HCT116 (cell line): ENCODE measurements at regions not wholly inside any gene's neighbourhood (a gene's known extent, or its start where the extent isn't known, plus 50 kb on each side); places are given as distances from the start of the nearest gene placed in this dataset.

Experiments used
- ATAC-seq: fragments of 200-7000 bp; cut with Tn5 transposase; 2 replicates; pipeline ENCODE4 v1.9.1; 2020; ENCODE audit warnings: mild to moderate bottlenecking, moderate library complexity
- BruUV-seq: library from RNA; stranded (reverse); fragments of 400-500 nt; replicated peaks from 2 replicates; lab custom pipeline; 2021; lab: Mats Ljungman, UMichigan
- CTCF ChIA-PET: fragments of 300-600 bp; sonication (Branson Sonifier 250); formaldehyde crosslinking; loops from one replicate; lab custom pipeline; 2021; ENCODE audit warnings: antibody characterized with exemption; lab: Charles Lee
- POLR2A ChIA-PET: fragments of 300-600, 350-600 bp; sonication (Branson Sonifier 250); formaldehyde crosslinking; loops from one replicate; lab custom pipeline; 2021; ENCODE audit warnings: antibody characterized with exemption; lab: Charles Lee
- RAD21 ChIA-PET, 2 experiments: fragments of 300-600 bp; sonication (Branson Sonifier 250); formaldehyde crosslinking; loops; one replicate each; lab custom pipeline; 2023; ENCODE audit warnings: low total read pairs in 2 of 2; ENCODE audit not compliant: uncharacterized antibody in 2 of 2, unreplicated experiment in 2 of 2, low non-redundant PET in 1 of 2; lab: Charles Lee
- DNase-seq: peaks from one replicate; pipeline ENCODE4 v3.0.0-alpha.2; 2010; ENCODE audit warnings: low read depth, low spot score
- H2AFZ ChIP-seq: fragments of 200-600 bp; shearing (Covaris generic), sonication (generic); 2 replicates; pipeline ENCODE4 v1.6.1; 2017; ENCODE audit warnings: low read depth, mixed run types, mixed read lengths, antibody characterized with exemption, low read length; ENCODE audit not compliant: poor library complexity, severe bottlenecking
- H3K27ac ChIP-seq: 2 replicates; pipeline ENCODE4 v1.5.1; 2012; ENCODE audit warnings: low read depth, low read length
- H3K27me3 ChIP-seq: fragments of 200-600 bp; sonication (generic); 2 replicates; pipeline ENCODE4 v1.6.1; 2016; ENCODE audit warnings: mixed run types, low read length, mixed read lengths; ENCODE audit not compliant: insufficient read depth
- H3K36me3 ChIP-seq, 2 experiments: fragments of 200-500 bp in 1 of 2; fragments of 200-600 bp in 1 of 2; sonication (Bioruptor generic) in 1 of 2; sonication (generic) in 1 of 2; 2 replicates each; pipeline versions ENCODE4 v1.5.1 to v1.6.1; 2014 to 2016; ENCODE audit warnings: low read length in 2 of 2, inconsistent platforms in 1 of 2, mixed read lengths in 1 of 2, mixed run types in 1 of 2; ENCODE audit not compliant: insufficient read depth in 2 of 2, control insufficient read depth in 1 of 2
- H3K4me1 ChIP-seq, 2 experiments: fragments of 200-600 bp in 1 of 2; sonication (generic) in 1 of 2; 2 replicates each; pipeline versions ENCODE4 v1.5.1 to v1.6.1; 2012 to 2017; ENCODE audit warnings: low read length in 2 of 2, inconsistent platforms in 1 of 2, mild to moderate bottlenecking in 1 of 2, mixed read lengths in 1 of 2, mixed run types in 1 of 2, moderate library complexity in 1 of 2; ENCODE audit not compliant: insufficient read depth in 2 of 2, control insufficient read depth in 1 of 2
- H3K4me2 ChIP-seq: fragments of 200-600 bp; sonication (generic); 2 replicates; pipeline ENCODE4 v1.6.1; 2017; ENCODE audit warnings: mixed run types, low read length, mixed read lengths
- H3K4me3 ChIP-seq, 2 experiments: fragments of 200-600 bp in 1 of 2; sonication (generic) in 1 of 2; replicated peaks in 1 of 2; 2 replicates each; pipeline ENCODE4 v1.5.1; 2011 to 2016; ENCODE audit warnings: low read length in 2 of 2, control low read depth in 1 of 2, low read depth in 1 of 2, mild to moderate bottlenecking in 1 of 2, mixed read lengths in 1 of 2, mixed run types in 1 of 2
- H3K79me2 ChIP-seq: fragments of 200-600 bp; sonication (generic); 2 replicates; pipeline ENCODE4 v1.6.1; 2017; ENCODE audit warnings: mild to moderate bottlenecking, mixed run types, low read length, moderate library complexity, mixed read lengths; ENCODE audit not compliant: insufficient read depth
- H3K9ac ChIP-seq: fragments of 200-600 bp; sonication (generic); 2 replicates; pipeline ENCODE4 v1.6.1; 2016; ENCODE audit warnings: low read length, mixed read lengths
- H3K9me2 ChIP-seq: fragments of 200-600 bp; sonication (generic), shearing (Covaris generic); 2 replicates; pipeline ENCODE4 v1.6.1; 2017; ENCODE audit warnings: mixed run types, mild to moderate bottlenecking, moderate library complexity; ENCODE audit not compliant: insufficient read depth
- H3K9me3 ChIP-seq, 2 experiments: fragments of 200-500 bp in 1 of 2; fragments of 200-600 bp in 1 of 2; sonication (Bioruptor generic) in 1 of 2; sonication (generic) in 1 of 2; 2 replicates each; pipeline ENCODE4 v1.6.1; 2014 to 2017; ENCODE audit warnings: low read length in 2 of 2, mixed read lengths in 2 of 2, inconsistent platforms in 1 of 2, low read depth in 1 of 2, mild to moderate bottlenecking in 1 of 2, mixed run types in 1 of 2, moderate library complexity in 1 of 2; ENCODE audit not compliant: control insufficient read depth in 1 of 2, insufficient read depth in 1 of 2
- H4K20me1 ChIP-seq: fragments of 200-600 bp; sonication (generic), shearing (Covaris generic); 2 replicates; pipeline ENCODE4 v1.6.1; 2017; ENCODE audit warnings: mixed run types, mild to moderate bottlenecking, moderate library complexity; ENCODE audit not compliant: insufficient read depth
- CBX3 ChIP-seq: IDR thresholded peaks from 2 replicates; pipeline ENCODE4 v1.6.1; 2012; ENCODE audit warnings: low read depth
- CEBPB ChIP-seq: IDR thresholded peaks from 2 replicates; pipeline ENCODE4 v1.6.1; 2012; ENCODE audit warnings: low read depth
- EGR1 ChIP-seq: IDR thresholded peaks from 2 replicates; pipeline ENCODE4 v1.6.1; 2012; ENCODE audit warnings: low read depth
- ELF1 ChIP-seq: IDR thresholded peaks from 2 replicates; pipeline ENCODE4 v1.6.1; 2012; ENCODE audit warnings: low read depth, borderline replicate concordance
- EZH2 ChIP-seq: fragments of 200-600 bp; sonication (generic); IDR thresholded peaks from 2 replicates; pipeline ENCODE4 v1.6.1; 2017; ENCODE audit warnings: antibody characterized with exemption, mixed run types
- FOSL1 ChIP-seq: IDR thresholded peaks from 2 replicates; pipeline ENCODE4 v1.6.1; 2012; ENCODE audit warnings: low read depth
- JUND ChIP-seq: IDR thresholded peaks from 2 replicates; pipeline ENCODE4 v1.6.1; 2012
- POLR2AphosphoS5 ChIP-seq: IDR thresholded peaks from 2 replicates; pipeline ENCODE4 v1.6.1; 2011; ENCODE audit warnings: mild to moderate bottlenecking, low read depth, low read length, moderate library complexity
- RAD21 ChIP-seq: IDR thresholded peaks from 2 replicates; pipeline ENCODE4 v1.6.1; 2012; ENCODE audit warnings: low read depth, mild to moderate bottlenecking
- SIN3A ChIP-seq: IDR thresholded peaks from 2 replicates; pipeline ENCODE4 v1.6.1; 2012; ENCODE audit warnings: low read depth
- SP1 ChIP-seq: IDR thresholded peaks from 2 replicates; pipeline ENCODE4 v1.6.1; 2012; ENCODE audit warnings: low read depth
- SRF ChIP-seq: IDR thresholded peaks from 2 replicates; pipeline ENCODE4 v1.6.1; 2012; ENCODE audit warnings: low read depth
- TCF7L2 ChIP-seq: IDR thresholded peaks from 2 replicates; pipeline ENCODE4 v1.7.0; 2011; ENCODE audit warnings: borderline replicate concordance, inconsistent platforms; ENCODE audit not compliant: insufficient read depth, insufficient read length; ENCODE audit errors: extremely low read depth
- YY1 ChIP-seq: IDR thresholded peaks from 2 replicates; pipeline ENCODE4 v1.6.1; 2011; ENCODE audit warnings: low read length, low read depth, moderate library complexity, mild to moderate bottlenecking; ENCODE audit not compliant: insufficient replicate concordance; ENCODE audit errors: extremely low read depth
- ZFX ChIP-seq: fragments of 450-650 bp; IDR thresholded peaks from 2 replicates; pipeline ENCODE4 v1.6.1; 2017
- ZNF274 ChIP-seq: fragments of 200-500 bp; sonication (Bioruptor generic); IDR thresholded peaks from 2 replicates; pipeline ENCODE4 v1.6.1; 2014; ENCODE audit warnings: mild to moderate bottlenecking, low read depth, low read length, inconsistent platforms
- intact Hi-C: fragments of 100-400 bp; cut with micrococcal nuclease; formaldehyde crosslinking; loops from 2 replicates; pipeline ENCODE4 v1.10.0; 2022
- TF ChIP-seq, protein P1 (sequence below), 3 experiments: fragments of 200-600 bp in 1 of 3; sonication (generic) in 1 of 3; IDR thresholded peaks in 2 of 3; conservative IDR thresholded peaks in 1 of 3; 2 replicates each; pipeline ENCODE4 v1.5.1; 2012 to 2017; ENCODE audit warnings: low read depth in 2 of 3, low read length in 2 of 3, antibody characterized with exemption in 1 of 3, borderline replicate concordance in 1 of 3, control low read depth in 1 of 3, mild to moderate bottlenecking in 1 of 3, mixed read lengths in 1 of 3, mixed run types in 1 of 3, moderate library complexity in 1 of 3; ENCODE audit not compliant: insufficient read depth in 1 of 3
- TF ChIP-seq, protein P2 (sequence below): IDR thresholded peaks from 2 replicates; pipeline ENCODE4 v1.6.1; 2012
- TF ChIP-seq, protein P3 (sequence below): IDR thresholded peaks from 2 replicates; pipeline ENCODE4 v1.6.1; 2011; ENCODE audit warnings: mild to moderate bottlenecking, low read length, moderate library complexity; ENCODE audit not compliant: insufficient replicate concordance; ENCODE audit errors: extremely low read depth
- TF ChIP-seq, protein P4 (sequence below): IDR thresholded peaks from 2 replicates; pipeline ENCODE4 v1.6.1; 2012

DNA sequence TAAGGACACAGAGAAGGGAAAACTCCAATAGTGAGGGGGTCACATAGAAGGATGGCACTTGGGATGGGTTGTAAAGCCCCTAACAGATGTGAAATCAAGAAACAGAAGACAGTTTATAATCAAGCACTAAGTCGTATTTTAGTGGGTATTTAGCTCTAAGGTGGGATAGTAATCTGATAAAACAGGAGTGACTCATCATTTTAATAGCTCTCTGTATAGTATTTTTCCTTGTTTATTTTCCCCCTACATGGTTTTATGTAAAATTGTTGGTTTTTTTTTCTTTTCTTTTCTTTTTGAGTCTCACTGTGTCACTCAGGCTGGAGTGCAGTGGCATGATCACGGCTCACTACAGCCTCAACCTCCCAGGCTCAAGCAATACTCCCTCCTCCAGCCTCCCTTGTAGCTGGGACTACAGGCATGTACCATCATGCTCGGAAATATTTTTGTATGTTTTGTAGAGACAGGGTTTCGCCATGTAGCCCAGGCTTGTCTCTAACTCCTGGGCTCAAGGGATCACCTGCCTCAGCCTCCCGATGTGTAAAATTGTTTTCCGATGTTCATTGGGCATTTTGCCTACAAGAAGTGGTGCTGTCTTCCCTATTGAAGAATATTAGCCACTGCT is 142.6 kb upstream of the SERPINE2 start:
- no peaks in the 10 kb centered on the region for H3K9me2 ChIP-seq
- intact Hi-C loops, result no loop called here
- no peaks in the 10 kb centered on the region for H4K20me1 ChIP-seq
- no peak overlapping the region for H3K9ac ChIP-seq
- no peak overlapping the region for H2AFZ ChIP-seq
- no peak for DNase-seq
- no peaks in the 10 kb centered on the region for H3K79me2 ChIP-seq
- no TSS peak for BruUV-seq
- H3K9me3 ChIP-seq, result no peaks in the 10 kb centered on the region
- no peaks in the 10 kb centered on the region; a peak in 1 of 4 replicates for H3K4me1 ChIP-seq
- H3K36me3 ChIP-seq, result no peaks in the 10 kb centered on the region
- H3K27ac ChIP-seq, result no peak overlapping the region
- H3K27me3 ChIP-seq, result no peaks in the 10 kb centered on the region
- ChIA-PET POLR2A (no interaction called here), CTCF (no interaction called here), RAD21 (no interaction called here)
- no peak for ATAC-seq
- H3K4me2 ChIP-seq, result no peak overlapping the region
- TF ChIP-seq POLR2AphosphoS5 (no peak), TCF7L2 (no peak), CBX3 (no peak), SIN3A (no peak), SP1 (no peak), FOSL1 (no peak), YY1 (no peak), CEBPB (no peak), ELF1 (no peak), EZH2 (no peak), ZFX (no peak), JUND (no peak), EGR1 (no peak), SRF (no peak), RAD21 (no peak), ZNF274 (no peak)
- TF ChIP-seq, protein P1, sequence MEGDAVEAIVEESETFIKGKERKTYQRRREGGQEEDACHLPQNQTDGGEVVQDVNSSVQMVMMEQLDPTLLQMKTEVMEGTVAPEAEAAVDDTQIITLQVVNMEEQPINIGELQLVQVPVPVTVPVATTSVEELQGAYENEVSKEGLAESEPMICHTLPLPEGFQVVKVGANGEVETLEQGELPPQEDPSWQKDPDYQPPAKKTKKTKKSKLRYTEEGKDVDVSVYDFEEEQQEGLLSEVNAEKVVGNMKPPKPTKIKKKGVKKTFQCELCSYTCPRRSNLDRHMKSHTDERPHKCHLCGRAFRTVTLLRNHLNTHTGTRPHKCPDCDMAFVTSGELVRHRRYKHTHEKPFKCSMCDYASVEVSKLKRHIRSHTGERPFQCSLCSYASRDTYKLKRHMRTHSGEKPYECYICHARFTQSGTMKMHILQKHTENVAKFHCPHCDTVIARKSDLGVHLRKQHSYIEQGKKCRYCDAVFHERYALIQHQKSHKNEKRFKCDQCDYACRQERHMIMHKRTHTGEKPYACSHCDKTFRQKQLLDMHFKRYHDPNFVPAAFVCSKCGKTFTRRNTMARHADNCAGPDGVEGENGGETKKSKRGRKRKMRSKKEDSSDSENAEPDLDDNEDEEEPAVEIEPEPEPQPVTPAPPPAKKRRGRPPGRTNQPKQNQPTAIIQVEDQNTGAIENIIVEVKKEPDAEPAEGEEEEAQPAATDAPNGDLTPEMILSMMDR (IDR thresholded peaks at IDR 0.05 in 2 of 3, conservative IDR thresholded peaks at IDR 0.05 in 1 of 3; ENCODE audit: borderline replicate concordance in 1 of 3, insufficient read depth in 1 of 3, low read depth in 2 of 3, low read length in 2 of 3), result no peak
- TF ChIP-seq, protein P2, sequence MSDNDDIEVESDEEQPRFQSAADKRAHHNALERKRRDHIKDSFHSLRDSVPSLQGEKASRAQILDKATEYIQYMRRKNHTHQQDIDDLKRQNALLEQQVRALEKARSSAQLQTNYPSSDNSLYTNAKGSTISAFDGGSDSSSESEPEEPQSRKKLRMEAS, result no peak
- TF ChIP-seq, protein P3, sequence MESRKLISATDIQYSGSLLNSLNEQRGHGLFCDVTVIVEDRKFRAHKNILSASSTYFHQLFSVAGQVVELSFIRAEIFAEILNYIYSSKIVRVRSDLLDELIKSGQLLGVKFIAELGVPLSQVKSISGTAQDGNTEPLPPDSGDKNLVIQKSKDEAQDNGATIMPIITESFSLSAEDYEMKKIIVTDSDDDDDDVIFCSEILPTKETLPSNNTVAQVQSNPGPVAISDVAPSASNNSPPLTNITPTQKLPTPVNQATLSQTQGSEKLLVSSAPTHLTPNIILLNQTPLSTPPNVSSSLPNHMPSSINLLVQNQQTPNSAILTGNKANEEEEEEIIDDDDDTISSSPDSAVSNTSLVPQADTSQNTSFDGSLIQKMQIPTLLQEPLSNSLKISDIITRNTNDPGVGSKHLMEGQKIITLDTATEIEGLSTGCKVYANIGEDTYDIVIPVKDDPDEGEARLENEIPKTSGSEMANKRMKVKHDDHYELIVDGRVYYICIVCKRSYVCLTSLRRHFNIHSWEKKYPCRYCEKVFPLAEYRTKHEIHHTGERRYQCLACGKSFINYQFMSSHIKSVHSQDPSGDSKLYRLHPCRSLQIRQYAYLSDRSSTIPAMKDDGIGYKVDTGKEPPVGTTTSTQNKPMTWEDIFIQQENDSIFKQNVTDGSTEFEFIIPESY, result no peak
- TF ChIP-seq, protein P4, sequence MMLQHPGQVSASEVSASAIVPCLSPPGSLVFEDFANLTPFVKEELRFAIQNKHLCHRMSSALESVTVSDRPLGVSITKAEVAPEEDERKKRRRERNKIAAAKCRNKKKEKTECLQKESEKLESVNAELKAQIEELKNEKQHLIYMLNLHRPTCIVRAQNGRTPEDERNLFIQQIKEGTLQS, result no peak
- no peak overlapping the region for H3K4me3 ChIP-seq
